GM21390 (cell line): ENCODE measurements at regions not wholly inside any gene's neighbourhood (a gene's known extent, or its start where the extent isn't known, plus 50 kb on each side); places are given as distances from the start of the nearest gene placed in this dataset.
"Not testable (repeated sequence)": the region's sequence is repeated elsewhere in the genome, so short reads cannot be mapped to it uniquely, and the experiment has no call there.

Experiments used
- ATAC-seq: cut with Tn5 transposase; IDR thresholded peaks from one replicate; pipeline ENCODE4 v1.9.1; 2021; ENCODE audit not compliant: unreplicated experiment

GRCh38 chr17:26936645-26937044 lies 357.3 kb upstream of the WSB1 start:
- not testable (repeated sequence) for ATAC-seq

- ATAC-seq, result not testable (repeated sequence)
These were observed 356.1 kb upstream of the WSB1 start for GRCh38 chr17:26937750-26938322.

- not testable (repeated sequence) for ATAC-seq
These were observed 354.2 kb upstream of the WSB1 start for GRCh38 chr17:26939755-26940154.

GRCh38 chr17:26940587-26940986 lies 353.3 kb upstream of the WSB1 start:
- ATAC-seq, result not testable (repeated sequence)

- no peak for ATAC-seq
These were observed 331.4 kb upstream of the WSB1 start for GRCh38 chr17:26962255-26963162.

- no peak for ATAC-seq
These were observed 330.8 kb upstream of the WSB1 start for GRCh38 chr17:26963163-26963503.

GRCh38 chr17:26965898-26966624 lies 327.9 kb upstream of the WSB1 start:
- ATAC-seq, result not testable (repeated sequence)

- ATAC-seq, result not testable (repeated sequence)
These were observed 327.2 kb upstream of the WSB1 start for GRCh38 chr17:26966625-26967179.

- not testable (repeated sequence) for ATAC-seq
These were observed 312.0 kb upstream of the WSB1 start for GRCh38 chr17:26981845-26982425.

- not testable (repeated sequence) for ATAC-seq
These were observed 311.4 kb upstream of the WSB1 start for GRCh38 chr17:26982563-26982962.

GRCh38 chr17:26987851-26988250 lies 306.1 kb upstream of the WSB1 start:
- not testable (repeated sequence) for ATAC-seq

GRCh38 chr17:26994648-26995047 lies 299.3 kb upstream of the WSB1 start:
- not testable (repeated sequence) for ATAC-seq

- ATAC-seq, result not testable (repeated sequence)
These were observed 297.6 kb upstream of the WSB1 start for GRCh38 chr17:26996146-26996916.

- not testable (repeated sequence) for ATAC-seq
These were observed 286.0 kb upstream of the WSB1 start for GRCh38 chr17:27007734-27008531.

GRCh38 chr17:27009087-27009486 lies 284.8 kb upstream of the WSB1 start:
- no peak for ATAC-seq

GRCh38 chr17:27010138-27010537 lies 283.8 kb upstream of the WSB1 start:
- ATAC-seq, result not testable (repeated sequence)

- not testable (repeated sequence) for ATAC-seq
These were observed 263.4 kb upstream of the WSB1 start for GRCh38 chr17:27030552-27030951.

GRCh38 chr17:27038676-27039075 lies 255.2 kb upstream of the WSB1 start:
- no peak for ATAC-seq

- not testable (repeated sequence) for ATAC-seq
These were observed 248.9 kb upstream of the WSB1 start for GRCh38 chr17:27045039-27045438.
